GM21723 (cell line): ENCODE measurements at regions not wholly inside any gene's neighbourhood (a gene's known extent, or its start where the extent isn't known, plus 50 kb on each side); places are given as distances from the start of the nearest gene placed in this dataset.
"Not testable (repeated sequence)": the region's sequence is repeated elsewhere in the genome, so short reads cannot be mapped to it uniquely, and the experiment has no call there.

Source experiments
- ATAC-seq: cut with Tn5 transposase; IDR thresholded peaks from one replicate; pipeline ENCODE4 v1.9.1; 2021; ENCODE audit warnings: mild to moderate bottlenecking, moderate library complexity; ENCODE audit not compliant: unreplicated experiment

DNA sequence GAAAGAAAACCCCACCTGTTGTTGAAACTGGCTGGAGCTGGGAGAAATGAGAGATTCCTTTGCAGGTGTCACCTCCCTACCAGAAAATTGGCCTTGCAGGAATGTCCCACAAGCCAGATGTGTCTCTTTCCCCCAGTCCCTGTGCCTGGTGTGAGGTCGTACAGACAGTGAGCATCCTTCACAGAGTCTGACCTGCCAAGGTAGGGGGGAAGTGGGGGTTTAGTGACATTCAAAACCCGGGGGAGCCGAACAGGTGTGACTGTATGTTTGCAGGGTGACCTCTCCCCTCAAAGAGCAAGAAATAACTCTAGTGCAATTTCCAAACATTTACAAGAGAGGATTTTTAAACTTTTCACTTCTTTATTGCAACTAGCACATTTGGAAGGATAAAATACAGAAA is 117.7 kb upstream of the SULF2 start:
- not testable (repeated sequence) for ATAC-seq

DNA sequence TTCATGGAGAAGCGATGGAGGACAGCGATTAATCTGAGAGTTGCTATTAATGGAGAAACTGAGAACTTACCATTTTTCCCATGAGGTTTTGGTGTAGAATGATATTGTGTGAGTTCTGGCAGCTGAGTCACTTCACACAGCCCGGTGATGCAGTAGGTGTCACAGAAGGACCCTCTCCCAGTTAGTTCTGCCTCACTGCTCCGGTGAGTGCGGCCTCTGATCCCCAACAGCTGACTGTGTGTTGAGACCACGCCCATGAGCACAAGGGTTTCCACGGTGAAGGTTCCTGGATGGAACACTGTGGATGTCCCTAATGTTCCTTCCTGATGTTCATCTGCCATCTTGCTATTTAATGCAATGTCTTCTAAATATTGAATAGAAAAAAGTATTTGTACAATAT is 114.0 kb upstream of the SULF2 start:
- not testable (repeated sequence) for ATAC-seq

GRCh38 chr20:47897461-47897860 is 112.2 kb upstream of the SULF2 start:
- no peak for ATAC-seq

GRCh38 chr20:47892681-47893080 is 107.4 kb upstream of the SULF2 start:
- not testable (repeated sequence) for ATAC-seq

DNA sequence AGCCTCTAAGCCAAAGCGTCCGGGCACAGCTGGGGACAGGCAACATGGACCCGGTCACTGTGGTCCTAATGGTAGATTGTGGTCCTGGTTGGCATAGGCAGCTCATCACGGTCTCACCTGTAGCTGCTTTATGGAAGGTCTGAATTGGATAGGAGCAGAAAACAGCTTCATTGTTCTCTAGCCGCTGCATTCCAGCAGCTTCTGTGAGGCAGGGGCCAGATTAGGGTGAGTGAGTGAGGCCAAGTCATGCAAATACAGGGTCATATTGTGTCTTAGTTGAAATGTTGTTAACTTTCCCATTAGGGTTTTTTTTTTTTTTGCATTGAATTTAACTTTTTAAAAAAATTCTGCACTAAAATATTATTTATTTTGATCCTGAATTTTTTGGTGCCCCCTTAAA is 105.4 kb upstream of the SULF2 start:
- not testable (repeated sequence) for ATAC-seq

- not testable (repeated sequence) for ATAC-seq
Observed at GRCh38 chr20:47889751-47890150, 104.5 kb upstream of the SULF2 start.

- ATAC-seq = no peak
Observed at GRCh38 chr20:47888351-47888750, 103.1 kb upstream of the SULF2 start.

DNA sequence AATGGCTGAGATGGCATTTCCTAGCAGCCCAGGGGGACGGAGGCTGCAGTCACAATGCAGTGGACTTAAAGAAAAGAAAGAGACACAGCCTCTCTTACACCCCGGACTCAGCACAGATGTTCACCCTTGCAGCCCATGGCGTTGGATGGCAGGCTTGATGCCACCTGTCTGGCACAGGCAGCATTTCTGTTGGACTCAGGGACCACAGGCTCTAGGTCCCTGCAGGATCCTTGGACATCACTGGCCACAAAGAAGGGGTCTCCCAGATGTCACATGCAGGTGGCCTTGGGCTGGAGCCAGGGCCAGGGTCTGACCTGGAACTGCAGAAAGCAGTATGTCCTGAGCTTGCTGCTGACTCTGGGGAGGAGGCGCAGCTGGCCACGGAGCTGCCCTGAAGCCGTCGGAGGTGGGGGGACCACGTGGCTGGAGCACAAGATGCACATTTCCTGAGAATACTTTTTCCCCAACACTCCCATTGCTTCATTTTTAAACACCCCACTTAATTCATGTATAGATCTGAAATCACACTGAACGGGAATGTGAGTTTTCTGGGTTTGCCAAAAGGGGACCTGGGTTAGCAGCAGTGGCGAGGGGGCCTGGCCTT is 102.3 kb upstream of the SULF2 start:
- ATAC-seq = no peak

GRCh38 chr20:47887064-47887463 is 101.8 kb upstream of the SULF2 start:
- no peak for ATAC-seq

- no peak for ATAC-seq
Observed at GRCh38 chr20:47886454-47887041, 101.3 kb upstream of the SULF2 start.

DNA sequence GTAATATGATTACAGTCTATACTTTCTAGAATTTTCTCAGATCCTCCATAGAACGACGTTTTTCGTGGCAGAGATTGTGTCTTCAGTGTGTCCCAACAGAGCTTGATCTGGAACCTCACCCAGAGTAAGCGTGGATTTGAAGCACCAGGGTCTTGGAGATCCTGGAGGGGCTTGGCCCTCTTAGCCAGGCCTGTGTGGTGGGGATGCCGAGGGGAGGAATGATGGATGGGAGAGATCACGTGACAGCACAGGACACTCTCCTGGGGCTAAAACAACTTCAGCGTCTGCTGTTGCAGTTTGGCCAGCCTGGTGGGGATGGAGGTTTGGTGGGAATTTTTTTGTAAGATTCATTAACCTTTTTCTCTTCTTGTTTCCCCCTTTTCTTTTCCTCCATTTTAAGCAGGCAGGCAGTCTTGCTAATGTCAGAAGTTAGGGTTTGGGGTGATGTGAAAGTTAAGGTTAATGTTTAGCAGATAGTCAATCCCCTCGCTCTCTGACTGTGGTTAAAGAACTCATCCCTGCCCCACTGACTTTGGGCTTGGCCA is 100.7 kb upstream of the SULF2 start:
- ATAC-seq = no peak

DNA sequence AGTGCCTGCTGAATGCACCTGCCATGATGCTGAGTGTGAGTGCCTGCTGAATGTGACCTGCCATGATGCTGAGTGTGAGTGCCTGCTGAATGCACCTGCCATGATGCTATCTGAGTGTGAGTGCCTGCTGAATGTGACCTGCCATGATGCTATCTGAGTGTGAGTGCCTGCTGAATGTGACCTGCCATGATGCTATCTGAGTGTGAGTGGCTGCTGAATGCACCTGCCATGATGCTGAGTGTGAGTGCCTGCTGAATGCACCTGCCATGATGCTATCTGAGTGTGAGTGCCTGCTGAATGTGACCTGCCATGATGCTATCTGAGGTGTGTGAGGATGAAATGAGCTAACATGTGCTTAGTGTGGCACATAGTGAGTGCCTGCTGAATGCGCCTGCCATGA is 98.7 kb upstream of the SULF2 start:
- ATAC-seq = not testable (repeated sequence)

GRCh38 chr20:47883186-47883585 is 97.9 kb upstream of the SULF2 start:
- ATAC-seq = no peak

GRCh38 chr20:47879771-47880170 is 94.5 kb upstream of the SULF2 start:
- no peak for ATAC-seq

DNA sequence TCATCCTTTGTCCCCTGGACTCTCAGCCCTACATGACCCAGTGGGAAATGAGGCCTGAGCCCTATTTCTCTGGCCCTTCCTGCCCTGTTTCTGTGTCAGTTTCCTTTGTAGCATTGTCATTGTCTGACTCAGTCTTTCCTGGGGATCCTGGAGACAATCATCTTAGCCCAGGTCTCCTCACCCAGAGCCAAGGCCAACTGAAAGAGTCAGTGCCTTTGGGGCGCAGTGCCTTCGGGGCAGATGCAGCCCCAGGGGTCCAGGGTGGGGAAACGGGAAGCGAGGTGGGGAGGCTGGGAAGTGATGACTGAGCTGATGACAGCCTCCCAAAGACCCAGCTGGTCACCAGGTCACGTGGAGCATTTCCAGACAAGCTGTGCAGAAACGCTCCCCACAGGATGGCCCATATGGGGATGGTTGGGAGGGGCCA is 93.3 kb upstream of the SULF2 start:
- no peak for ATAC-seq

GRCh38 chr20:47876311-47877088 is 91.2 kb upstream of the SULF2 start:
- no peak for ATAC-seq

DNA sequence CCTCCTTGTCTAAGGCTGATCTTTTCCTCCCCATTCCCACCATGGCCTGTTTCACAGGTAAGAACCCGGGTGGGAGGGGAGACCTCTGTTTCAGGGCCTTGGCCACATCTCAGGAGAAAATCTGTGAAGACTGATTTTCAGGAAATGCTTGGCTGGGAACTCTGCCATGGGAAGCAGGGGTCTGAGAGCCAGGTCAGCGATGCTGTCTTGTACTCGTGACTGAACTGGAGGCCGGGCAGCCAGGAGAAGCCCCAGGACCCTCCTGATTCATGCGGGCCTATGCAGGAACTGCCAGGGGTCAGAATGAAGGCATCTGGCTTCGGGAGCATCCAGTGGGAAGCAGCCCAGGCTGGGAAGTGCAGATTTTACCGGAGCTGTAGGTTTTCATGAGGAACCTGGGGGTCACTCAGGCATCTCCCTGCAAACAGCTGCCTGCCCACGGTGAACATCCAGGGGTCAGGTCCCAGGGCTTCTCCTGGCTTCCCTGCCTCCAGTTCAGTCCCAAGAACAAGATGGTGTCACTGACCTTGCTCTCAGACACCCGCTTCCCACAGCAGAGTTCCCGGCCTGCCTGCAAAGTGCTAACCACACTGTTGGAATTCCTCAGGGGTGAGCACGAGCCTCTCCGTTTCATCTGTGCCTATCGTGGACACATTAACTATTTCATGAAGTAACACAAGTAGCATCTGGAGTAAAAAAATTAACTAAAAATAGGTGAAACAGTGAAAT is 90.2 kb upstream of the SULF2 start:
- no peak for ATAC-seq

- ATAC-seq = no peak
Observed at GRCh38 chr20:47872341-47872740, 87.1 kb upstream of the SULF2 start.

DNA sequence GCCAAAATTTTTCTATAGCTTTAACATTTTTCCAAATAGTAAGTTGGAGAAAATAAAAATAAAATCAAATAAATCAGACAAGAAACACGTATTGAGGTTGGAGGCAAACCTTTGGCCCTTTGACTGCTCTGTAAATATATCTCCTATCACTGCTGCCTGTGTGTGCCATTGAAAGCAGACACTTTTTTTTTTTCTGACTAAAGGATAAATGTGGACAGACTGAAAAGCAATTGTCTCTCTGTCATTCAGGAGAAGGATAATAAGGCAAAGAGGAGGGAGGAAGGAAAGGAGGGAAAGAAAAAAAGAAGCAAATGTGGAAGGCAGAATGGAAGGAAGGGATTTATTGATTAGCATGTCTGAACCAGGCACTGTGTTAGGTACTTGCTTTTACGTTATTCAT is 85.2 kb upstream of the SULF2 start:
- no peak for ATAC-seq

DNA sequence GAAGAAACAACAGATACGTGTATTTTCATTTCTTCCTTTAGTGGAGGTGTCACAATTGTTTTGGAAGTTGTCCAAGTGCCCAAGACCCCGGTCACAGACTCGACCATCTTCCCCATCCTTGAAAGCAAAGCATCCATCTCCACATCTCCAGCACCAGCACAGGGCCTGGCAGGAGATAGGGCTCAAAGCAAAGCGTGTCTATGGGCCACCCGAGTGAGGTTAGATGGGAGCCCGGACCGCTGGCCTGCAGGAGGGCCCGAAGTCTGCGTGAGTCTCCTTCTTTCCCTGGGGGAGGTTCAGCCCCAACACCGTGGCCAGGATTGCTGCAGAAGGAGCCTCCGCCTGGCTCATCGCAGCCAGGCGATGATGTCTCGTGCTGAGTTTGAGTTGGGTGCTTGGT is 83.5 kb upstream of the SULF2 start:
- ATAC-seq = no peak

- no peak for ATAC-seq
Observed at GRCh38 chr20:47868236-47868635, 83.0 kb upstream of the SULF2 start.
